ENCODE measurements at regions not wholly inside any gene's neighbourhood (a gene's known extent, or its start where the extent isn't known, plus 50 kb on each side); places are given as distances from the start of the nearest gene placed in this dataset.
"Not testable (repeated sequence)": the region's sequence is repeated elsewhere in the genome, so short reads cannot be mapped to it uniquely, and the experiment has no call there.

- H3K9me3 Mint-ChIP-seq = peaks cover 0 to 3% (median 0%) of the 10 kb centered on the region in 3 donors
- peaks cover 2% of the 10 kb centered on the region for H3K27me3 Mint-ChIP-seq
- H3K4me3 Mint-ChIP-seq = no peak overlapping the region
- H3K4me1 Mint-ChIP-seq = no peaks in the 10 kb centered on the region
- no peaks in the 10 kb centered on the region for H3K36me3 Mint-ChIP-seq
- H3K27ac Mint-ChIP-seq = no peak overlapping the region
Measured at GRCh38 chr2:72023678-72024390, 123.8 kb downstream of the CYP26B1 start.

DNA sequence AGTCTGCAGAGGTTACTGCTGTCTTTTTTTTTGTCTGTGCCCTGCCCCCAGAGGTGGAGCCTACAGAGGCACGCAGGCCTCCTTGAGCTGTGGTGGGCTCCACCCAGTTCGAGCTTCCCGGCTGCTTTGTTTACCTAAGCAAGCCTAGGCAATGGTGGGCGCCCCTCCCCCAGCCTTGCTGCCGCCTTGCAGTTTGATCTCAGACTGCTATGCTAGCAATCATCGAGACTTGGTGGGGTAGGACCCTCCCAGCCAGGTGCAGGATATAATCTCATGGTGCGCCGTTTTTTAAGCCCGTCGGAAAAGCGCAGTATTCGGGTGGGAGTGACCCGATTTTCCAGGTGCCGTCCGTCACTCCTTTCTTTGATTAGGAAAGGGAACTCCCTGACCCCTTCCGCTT is 126.3 kb downstream of the CYP26B1 start:
- not testable (repeated sequence) for H3K4me3 Mint-ChIP-seq, H3K36me3 Mint-ChIP-seq, H3K27me3 Mint-ChIP-seq, H3K9me3 Mint-ChIP-seq, H3K4me1 Mint-ChIP-seq, H3K27ac Mint-ChIP-seq

DNA sequence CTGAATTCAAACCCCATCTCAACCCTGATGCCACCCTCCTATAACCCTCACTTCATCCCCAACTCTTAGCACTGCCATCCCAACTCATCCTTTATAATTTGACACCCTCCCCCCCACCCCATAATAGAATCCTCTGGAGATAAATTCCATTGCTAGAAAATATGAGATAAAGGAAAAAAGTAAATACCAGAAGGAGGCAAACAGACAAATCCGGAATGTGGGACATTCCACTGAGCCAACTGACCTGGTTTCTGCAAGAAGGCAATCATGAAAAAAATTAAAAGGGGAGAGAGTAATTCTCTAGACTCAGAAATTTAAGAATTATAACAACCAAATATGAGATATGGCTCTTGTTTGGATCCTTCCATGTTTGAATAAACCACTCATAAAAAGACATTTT is 132.4 kb downstream of the CYP26B1 start:
- peaks cover 0 to 2% (median 0%) of the 10 kb centered on the region in 3 donors for H3K4me1 Mint-ChIP-seq
- no peak overlapping the region for H3K4me3 Mint-ChIP-seq
- H3K27me3 Mint-ChIP-seq = no peaks in the 10 kb centered on the region
- peaks cover 3% of the 10 kb centered on the region for H3K36me3 Mint-ChIP-seq
- peaks cover 0 to 7% (median 5%) of the 10 kb centered on the region in 3 donors for H3K9me3 Mint-ChIP-seq
- H3K27ac Mint-ChIP-seq = no peak overlapping the region

- Mint-ChIP-seq H3K9me3 (peaks cover 0 to 7% (median 5%) of the 10 kb centered on the region in 3 donors), H3K4me1 (peaks cover 0 to 2% (median 0%) of the 10 kb centered on the region in 3 donors), H3K36me3 (peaks cover 3% of the 10 kb centered on the region), H3K27me3 (no peaks in the 10 kb centered on the region), H3K4me3 (no peak overlapping the region), H3K27ac (no peak overlapping the region)
Measured at GRCh38 chr2:72014831-72015230, 132.8 kb downstream of the CYP26B1 start.

DNA sequence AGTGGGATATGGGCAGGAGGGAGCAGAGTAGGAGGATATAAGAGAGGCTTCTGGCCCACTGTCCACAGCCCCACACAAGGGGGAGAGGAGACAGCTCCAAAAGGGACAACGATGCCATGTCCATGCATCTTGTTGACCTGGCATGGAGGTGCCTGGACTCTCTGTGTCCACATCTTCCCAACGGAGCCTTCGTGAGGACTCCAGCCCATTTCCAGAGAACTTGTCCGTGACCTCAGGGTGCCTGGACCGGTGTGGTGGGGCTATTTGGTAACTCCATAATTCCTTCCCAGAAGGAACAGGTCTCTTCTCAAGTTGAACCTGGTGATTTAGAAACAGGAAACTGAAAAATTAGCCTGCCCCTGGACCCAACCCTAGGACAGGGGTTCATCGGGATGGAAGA is 133.9 kb downstream of the CYP26B1 start:
- Mint-ChIP-seq H3K4me3 (no peak overlapping the region), H3K27ac (no peak overlapping the region), H3K27me3 (no peaks in the 10 kb centered on the region), H3K36me3 (peaks cover 3% of the 10 kb centered on the region), H3K9me3 (peaks cover 0 to 7% (median 5%) of the 10 kb centered on the region in 3 donors), H3K4me1 (peaks cover 0 to 2% (median 0%) of the 10 kb centered on the region in 3 donors)

DNA sequence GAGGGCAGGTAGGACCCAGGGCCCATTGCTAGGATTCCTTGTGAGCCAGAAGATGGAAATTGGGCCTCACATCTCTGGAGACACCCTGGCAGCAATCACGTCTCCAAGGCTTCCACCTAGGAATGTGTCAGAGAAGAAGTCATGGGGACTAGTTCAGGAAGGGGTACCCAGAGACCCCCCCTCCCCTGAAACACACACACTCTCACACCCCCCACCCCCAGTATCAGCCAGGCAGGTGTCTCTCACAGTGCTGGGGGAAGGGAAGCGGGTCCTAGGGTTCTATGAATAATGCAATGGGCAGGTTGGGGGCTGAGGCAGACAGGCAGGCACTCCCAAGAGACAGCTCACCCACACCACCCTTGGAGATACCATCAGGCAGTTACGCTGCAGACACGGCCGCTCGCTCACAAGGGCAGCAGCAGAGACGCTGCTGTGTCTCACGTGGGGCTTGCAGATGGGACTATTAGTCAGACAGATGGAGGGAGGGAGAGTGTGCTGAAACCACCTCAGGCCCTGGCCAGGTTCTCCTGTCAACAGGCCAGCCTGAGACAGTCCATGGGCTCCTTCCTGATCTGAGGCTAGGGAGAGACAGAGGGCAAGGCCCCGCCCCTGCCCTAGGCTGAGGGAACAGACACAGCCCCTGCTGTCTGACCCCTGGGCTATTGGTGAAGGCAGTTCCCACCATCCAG is 134.6 kb downstream of the CYP26B1 start:
- Mint-ChIP-seq H3K4me1 (peaks cover 0 to 2% (median 0%) of the 10 kb centered on the region in 3 donors), H3K9me3 (peaks cover 0 to 7% (median 5%) of the 10 kb centered on the region in 3 donors), H3K27me3 (no peaks in the 10 kb centered on the region), H3K27ac (no peak overlapping the region), H3K4me3 (no peak overlapping the region), H3K36me3 (peaks cover 3% of the 10 kb centered on the region)

GRCh38 chr2:72011791-72012190 is 135.9 kb downstream of the CYP26B1 start:
- Mint-ChIP-seq H3K27me3 (no peaks in the 10 kb centered on the region), H3K27ac (no peak overlapping the region), H3K36me3 (peaks cover 5% of the 10 kb centered on the region), H3K4me1 (peaks cover 0 to 2% (median 0%) of the 10 kb centered on the region in 3 donors), H3K9me3 (peaks cover 0 to 7% (median 5%) of the 10 kb centered on the region in 3 donors), H3K4me3 (no peak overlapping the region)

DNA sequence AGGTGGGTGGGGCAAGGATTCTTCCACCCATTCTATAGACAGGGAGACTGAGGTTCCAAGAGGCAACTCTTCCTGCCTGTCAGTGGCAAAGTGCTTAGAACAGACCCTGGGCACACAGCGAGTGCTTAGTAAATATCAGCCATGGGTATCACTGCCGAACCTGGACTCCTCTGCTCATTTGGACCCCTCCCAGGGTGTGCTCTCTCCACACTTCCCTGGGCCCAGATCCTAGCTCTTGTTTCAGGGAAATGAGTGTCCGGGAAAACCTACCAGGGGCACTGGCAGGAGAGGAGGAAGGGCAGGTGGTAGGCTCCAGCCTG is 136.3 kb downstream of the CYP26B1 start:
- H3K36me3 Mint-ChIP-seq = peaks cover 5% of the 10 kb centered on the region
- peaks cover 0 to 7% (median 5%) of the 10 kb centered on the region in 3 donors for H3K9me3 Mint-ChIP-seq
- H3K4me3 Mint-ChIP-seq = no peak overlapping the region
- H3K27ac Mint-ChIP-seq = no peak overlapping the region
- peaks cover 0 to 2% (median 0%) of the 10 kb centered on the region in 3 donors for H3K4me1 Mint-ChIP-seq
- no peaks in the 10 kb centered on the region for H3K27me3 Mint-ChIP-seq

DNA sequence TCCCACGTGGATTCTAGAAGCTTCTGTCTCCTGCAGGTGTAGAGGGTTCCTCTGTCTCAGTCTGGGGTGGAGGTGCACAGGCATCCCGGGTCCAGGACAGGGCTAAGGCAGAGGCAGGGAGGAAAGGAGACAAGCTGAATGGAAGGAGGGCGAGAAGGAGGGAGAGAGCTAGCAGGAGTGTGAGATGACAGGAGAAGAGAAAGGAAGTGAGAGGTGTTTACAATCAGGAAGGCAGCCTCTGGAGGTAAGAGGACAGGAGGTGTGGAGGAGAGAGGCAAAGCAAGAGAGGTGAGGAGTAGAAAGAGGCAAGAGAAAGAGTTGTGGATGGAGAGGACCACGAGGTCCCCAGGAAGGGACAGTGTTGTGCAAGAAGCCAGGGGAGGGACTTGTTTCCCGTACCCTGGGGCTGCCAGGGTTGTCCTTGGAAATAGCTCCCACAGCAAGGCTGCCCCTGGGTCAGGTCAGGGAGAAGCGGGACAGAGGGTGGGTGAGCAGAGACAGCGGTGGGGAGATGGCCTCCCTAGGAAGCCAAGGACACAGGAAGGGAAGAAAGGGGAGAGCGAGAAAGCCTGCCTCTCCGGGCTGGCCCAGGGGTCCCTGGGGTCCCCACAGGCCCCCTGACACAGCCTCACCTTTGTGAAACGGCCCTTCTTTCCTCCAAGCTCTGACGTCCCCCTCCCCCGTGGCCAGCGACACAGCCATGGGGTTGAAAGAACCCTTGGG is 136.9 kb downstream of the CYP26B1 start:
- H3K27me3 Mint-ChIP-seq = no peaks in the 10 kb centered on the region
- peaks cover 0 to 7% (median 5%) of the 10 kb centered on the region in 3 donors for H3K9me3 Mint-ChIP-seq
- H3K4me3 Mint-ChIP-seq = no peak overlapping the region
- H3K36me3 Mint-ChIP-seq = peaks cover 5% of the 10 kb centered on the region
- no peak overlapping the region for H3K27ac Mint-ChIP-seq
- peaks cover 0 to 2% (median 0%) of the 10 kb centered on the region in 3 donors for H3K4me1 Mint-ChIP-seq

DNA sequence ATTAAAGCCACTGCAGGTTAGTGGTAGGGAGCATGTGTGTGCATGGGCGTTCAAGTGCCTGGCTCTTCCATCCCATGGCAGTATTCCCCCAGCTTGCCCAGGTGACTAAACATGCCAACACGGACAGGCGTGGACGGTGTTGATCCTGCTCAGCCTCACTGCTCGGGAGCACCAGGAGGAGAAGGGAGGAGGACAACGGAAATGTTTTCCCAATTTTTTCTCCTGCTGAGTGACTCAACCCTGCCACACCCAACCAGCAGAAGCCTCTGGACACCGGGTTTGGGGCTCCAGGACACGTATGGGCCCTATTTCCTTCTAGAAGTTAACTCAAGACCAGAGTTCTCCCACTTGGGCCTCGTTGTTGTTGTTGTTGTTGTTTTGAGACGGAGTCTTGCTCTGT is 139.1 kb downstream of the CYP26B1 start:
- no peak overlapping the region for H3K4me3 Mint-ChIP-seq
- peaks cover 5% of the 10 kb centered on the region for H3K36me3 Mint-ChIP-seq
- H3K9me3 Mint-ChIP-seq = peaks cover 0 to 2% (median 0%) of the 10 kb centered on the region in 3 donors
- no peaks in the 10 kb centered on the region for H3K27me3 Mint-ChIP-seq
- H3K27ac Mint-ChIP-seq = no peak overlapping the region
- peaks cover 0 to 2% (median 0%) of the 10 kb centered on the region in 3 donors for H3K4me1 Mint-ChIP-seq

DNA sequence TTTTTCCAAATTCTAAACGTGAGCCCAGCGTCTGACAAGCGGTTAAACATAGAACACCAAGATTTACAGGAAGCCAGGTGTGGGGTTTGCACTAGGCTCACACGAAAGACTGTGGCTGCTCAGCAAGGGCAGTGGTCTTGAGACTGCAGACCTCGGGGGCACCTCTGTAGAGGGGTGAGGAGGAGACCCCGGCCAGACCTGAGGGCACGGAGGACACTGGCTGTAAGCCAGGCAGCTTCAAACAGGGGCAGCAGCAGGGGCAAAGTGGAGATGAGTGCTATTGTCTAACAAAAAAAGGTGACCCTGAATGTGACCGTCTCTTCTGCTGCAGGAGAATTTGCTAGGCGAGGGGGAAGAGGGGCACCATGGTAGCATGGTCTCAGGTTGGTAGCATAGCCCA is 140.3 kb downstream of the CYP26B1 start:
- Mint-ChIP-seq H3K27ac (no peak overlapping the region), H3K4me1 (peaks cover 0 to 2% (median 0%) of the 10 kb centered on the region in 3 donors), H3K9me3 (no peaks in the 10 kb centered on the region), H3K4me3 (no peak overlapping the region), H3K36me3 (peaks cover 5% of the 10 kb centered on the region), H3K27me3 (no peaks in the 10 kb centered on the region)

GRCh38 chr2:72006188-72006736 is 141.4 kb downstream of the CYP26B1 start:
- Mint-ChIP-seq H3K36me3 (peaks cover 5% of the 10 kb centered on the region), H3K27me3 (no peaks in the 10 kb centered on the region), H3K9me3 (no peaks in the 10 kb centered on the region)

DNA sequence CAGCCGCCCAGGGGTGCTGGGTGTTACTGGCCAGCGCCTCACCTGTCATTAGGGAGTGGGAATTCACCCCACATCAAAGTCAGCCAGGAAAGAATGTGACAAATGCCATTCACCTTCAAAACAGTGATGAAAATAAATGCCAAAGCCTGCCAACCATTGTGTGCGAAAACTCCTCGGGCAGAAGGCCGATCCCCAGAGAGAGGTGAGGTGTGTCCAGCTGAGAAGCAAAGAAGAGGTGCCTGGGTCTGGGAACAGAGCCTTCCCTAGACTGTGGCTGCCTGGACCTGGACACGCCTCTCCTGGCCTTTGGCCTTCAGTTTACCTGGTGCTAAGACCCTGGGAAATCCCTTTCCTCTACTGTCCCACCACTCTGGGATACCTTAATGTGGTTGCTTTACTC is 142.7 kb downstream of the CYP26B1 start:
- Mint-ChIP-seq H3K27ac (no peak overlapping the region), H3K9me3 (no peaks in the 10 kb centered on the region), H3K4me1 (no peaks in the 10 kb centered on the region), H3K36me3 (peaks cover 2% of the 10 kb centered on the region), H3K4me3 (no peak overlapping the region), H3K27me3 (no peaks in the 10 kb centered on the region)

More at GRCh38 chr2:72006188-72006736, 141.4 kb downstream of the CYP26B1 start:
- Mint-ChIP-seq H3K4me3 (no peak overlapping the region), H3K4me1 (no peaks in the 10 kb centered on the region), H3K27ac (no peak overlapping the region)

DNA sequence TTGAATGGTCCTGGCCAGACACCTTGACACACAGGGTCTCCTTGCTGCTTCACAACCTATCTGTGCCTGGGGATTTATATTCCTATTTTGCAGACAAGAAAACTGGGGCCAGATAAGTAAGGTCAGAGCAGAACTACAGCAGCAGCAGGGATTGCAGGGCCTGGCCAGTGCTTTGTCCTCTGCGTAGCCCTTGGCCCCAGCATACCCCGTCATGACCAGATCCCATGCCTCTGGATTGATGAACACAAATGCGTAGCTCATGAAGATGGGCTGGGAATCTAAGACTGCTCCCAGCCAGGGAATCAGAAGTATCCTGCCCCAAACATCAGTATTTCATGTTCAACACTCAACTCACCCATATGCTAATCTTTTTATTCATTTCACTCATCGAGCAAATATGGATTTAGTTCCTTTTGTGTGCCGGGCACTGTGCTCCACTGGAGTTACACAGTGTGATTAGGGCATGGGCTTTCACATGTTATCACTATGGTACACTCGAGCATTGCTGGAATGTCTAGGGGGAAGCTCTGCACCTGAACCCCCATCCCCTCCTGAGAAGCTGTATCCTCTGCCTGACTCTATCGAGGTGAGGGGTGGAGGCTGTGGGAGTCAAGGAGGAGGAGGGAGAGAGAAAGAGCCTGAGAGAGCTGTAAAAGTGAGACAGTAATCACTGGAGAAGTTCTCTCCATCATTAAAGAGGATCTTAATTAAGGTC is 143.3 kb downstream of the CYP26B1 start:
- H3K36me3 Mint-ChIP-seq = peaks cover 2% of the 10 kb centered on the region
- no peak overlapping the region for H3K4me3 Mint-ChIP-seq
- H3K9me3 Mint-ChIP-seq = no peaks in the 10 kb centered on the region
- H3K27me3 Mint-ChIP-seq = peaks cover 3% of the 10 kb centered on the region
- no peaks in the 10 kb centered on the region for H3K4me1 Mint-ChIP-seq
- no peak overlapping the region for H3K27ac Mint-ChIP-seq

DNA sequence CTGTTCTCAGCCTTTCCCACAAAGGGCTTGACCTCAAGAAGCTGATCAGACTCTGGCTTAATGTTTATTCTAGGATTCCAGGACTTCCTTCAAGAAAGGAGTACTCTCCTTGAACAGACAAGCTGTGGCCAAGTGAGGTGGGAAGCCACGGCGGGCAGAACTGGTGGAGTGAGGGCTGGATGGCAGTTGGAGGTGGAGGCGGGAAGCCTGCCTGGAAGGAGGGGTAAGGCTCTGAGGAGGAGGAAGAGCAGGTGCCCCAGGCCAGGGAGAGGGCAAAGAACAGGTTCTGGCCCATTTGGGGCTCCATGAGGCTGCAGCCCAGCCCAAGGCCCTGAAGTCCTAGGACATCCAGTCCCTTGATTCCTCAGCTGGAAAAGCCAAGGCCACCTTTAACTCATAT is 143.9 kb downstream of the CYP26B1 start:
- Mint-ChIP-seq H3K4me3 (no peak overlapping the region), H3K27ac (no peak overlapping the region), H3K27me3 (peaks cover 3% of the 10 kb centered on the region), H3K36me3 (peaks cover 2% of the 10 kb centered on the region), H3K4me1 (no peaks in the 10 kb centered on the region), H3K9me3 (no peaks in the 10 kb centered on the region)
